C4-2B (cell line): ENCODE measurements at regions not wholly inside any gene's neighbourhood (a gene's known extent, or its start where the extent isn't known, plus 50 kb on each side); places are given as distances from the start of the nearest gene placed in this dataset.

Experiments used
- H3K27ac ChIP-seq: fragments of 450-650 bp; 2 replicates; pipeline ENCODE4 v1.5.1; 2017
- ZFX ChIP-seq: fragments of 450-650 bp; IDR thresholded peaks from 2 replicates; pipeline ENCODE4 v1.6.1; 2017
- TF ChIP-seq, protein P1 (sequence below): fragments of 450-650 bp; conservative IDR thresholded peaks from 2 replicates; pipeline ENCODE4 v1.5.1; 2017; ENCODE audit warnings: mild to moderate bottlenecking

DNA sequence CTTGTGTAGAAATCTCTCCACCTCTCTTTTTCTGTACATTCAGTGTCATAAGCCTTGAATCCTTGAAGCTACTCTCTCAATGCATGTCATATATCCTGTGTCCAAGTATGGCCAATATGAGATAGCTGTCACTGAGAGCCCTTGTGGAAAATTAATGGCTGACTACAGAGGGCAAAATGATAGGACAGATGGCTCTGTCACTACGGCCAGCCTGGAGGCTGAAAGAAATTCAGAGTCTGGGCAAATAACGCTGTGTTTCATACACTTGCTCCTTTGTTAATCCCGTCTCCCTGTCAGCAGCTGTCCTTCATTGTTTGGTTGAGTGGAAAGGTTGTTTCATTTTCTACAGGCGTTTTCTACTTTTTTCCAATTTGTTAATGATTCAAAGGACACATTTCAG, 70.4 kb upstream of the VGLL2 start:
- TF ChIP-seq, protein P1, sequence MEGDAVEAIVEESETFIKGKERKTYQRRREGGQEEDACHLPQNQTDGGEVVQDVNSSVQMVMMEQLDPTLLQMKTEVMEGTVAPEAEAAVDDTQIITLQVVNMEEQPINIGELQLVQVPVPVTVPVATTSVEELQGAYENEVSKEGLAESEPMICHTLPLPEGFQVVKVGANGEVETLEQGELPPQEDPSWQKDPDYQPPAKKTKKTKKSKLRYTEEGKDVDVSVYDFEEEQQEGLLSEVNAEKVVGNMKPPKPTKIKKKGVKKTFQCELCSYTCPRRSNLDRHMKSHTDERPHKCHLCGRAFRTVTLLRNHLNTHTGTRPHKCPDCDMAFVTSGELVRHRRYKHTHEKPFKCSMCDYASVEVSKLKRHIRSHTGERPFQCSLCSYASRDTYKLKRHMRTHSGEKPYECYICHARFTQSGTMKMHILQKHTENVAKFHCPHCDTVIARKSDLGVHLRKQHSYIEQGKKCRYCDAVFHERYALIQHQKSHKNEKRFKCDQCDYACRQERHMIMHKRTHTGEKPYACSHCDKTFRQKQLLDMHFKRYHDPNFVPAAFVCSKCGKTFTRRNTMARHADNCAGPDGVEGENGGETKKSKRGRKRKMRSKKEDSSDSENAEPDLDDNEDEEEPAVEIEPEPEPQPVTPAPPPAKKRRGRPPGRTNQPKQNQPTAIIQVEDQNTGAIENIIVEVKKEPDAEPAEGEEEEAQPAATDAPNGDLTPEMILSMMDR = no peak
- TF ChIP-seq ZFX = no peak
- H3K27ac ChIP-seq = no peak overlapping the region

DNA sequence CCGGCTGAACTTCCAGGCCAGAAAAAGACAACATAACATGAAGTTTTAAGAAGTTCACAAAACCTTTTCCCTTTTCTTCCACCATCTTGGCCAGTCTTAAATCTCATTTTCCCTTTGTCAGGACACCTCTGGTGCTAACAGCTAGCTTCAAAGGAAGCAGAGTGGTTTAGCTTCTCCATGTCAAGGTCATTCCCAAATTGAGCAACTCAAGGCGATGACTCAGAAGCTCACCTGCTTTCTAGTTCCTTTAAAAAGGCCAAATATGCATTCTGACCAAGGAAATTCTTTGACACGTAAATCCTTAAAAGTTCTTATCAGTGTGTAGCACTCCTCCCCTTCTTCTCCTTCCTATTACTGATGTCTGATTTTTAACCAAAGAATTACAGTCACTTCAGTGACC, 69.6 kb upstream of the VGLL2 start:
- no peak overlapping the region for H3K27ac ChIP-seq
- TF ChIP-seq, protein P1 = no peak
- TF ChIP-seq ZFX = no peak

DNA sequence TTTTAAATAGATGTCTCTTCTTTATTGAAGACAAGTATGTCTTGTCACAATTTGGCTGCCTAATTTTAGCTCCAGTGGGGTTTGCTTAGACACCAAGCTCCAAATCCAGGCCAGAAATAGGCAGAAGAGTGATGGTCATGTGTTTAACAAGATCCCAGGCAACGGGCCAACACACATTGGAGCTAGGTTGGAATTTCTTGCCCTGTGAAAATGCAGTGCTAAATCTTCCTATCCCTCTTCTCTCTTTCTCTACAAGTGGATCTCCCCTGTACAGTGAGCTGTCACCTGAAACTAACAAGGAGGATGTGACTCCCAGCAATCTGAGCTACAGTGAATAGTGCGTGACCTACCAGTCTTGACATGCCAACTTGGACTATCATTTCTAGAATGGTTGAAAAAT, 65.3 kb upstream of the VGLL2 start:
- no peak for TF ChIP-seq ZFX
- TF ChIP-seq, protein P1 = no peak
- H3K27ac ChIP-seq = no peak overlapping the region

DNA sequence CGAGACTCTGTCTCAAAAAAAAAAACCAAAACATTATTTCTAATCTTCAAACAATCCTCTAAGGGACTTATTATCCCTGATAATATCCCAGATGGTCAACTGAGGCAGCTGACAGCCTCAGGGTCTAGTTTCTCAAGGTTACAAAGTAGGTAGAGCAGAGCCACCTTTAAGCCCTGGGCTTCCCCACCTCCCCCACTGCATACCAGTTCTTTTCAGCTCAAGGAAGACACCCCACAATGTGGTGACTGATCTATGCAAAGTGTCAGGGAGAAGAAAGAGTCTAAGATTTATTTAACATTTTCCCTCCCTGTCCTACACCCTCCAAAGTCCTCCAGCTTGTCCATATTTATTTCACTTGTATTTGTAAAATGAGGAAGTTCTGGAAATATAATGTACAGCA, 60.5 kb upstream of the VGLL2 start:
- no peak overlapping the region for H3K27ac ChIP-seq
- TF ChIP-seq, protein P1 = no peak

DNA sequence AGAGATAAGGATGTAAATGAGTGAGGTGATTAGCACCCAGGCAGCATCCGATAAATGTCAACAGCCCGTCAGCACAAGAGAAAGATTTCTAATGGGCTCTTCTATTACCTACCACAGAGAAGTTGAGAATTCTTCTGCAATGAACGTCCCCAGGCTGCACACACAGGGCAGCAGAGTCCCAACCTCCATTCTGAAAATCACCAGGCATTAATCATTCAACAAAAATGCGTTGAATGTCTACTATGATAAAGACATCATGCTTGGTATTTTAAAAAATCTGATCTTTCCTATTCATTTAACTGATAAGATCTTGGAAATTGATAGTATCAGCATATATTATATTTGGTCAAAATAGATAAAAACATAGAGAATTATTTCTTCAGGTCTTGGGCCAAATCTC, 59.5 kb upstream of the VGLL2 start:
- H3K27ac ChIP-seq = no peak overlapping the region
- TF ChIP-seq ZFX = no peak
- TF ChIP-seq, protein P1 = no peak

DNA sequence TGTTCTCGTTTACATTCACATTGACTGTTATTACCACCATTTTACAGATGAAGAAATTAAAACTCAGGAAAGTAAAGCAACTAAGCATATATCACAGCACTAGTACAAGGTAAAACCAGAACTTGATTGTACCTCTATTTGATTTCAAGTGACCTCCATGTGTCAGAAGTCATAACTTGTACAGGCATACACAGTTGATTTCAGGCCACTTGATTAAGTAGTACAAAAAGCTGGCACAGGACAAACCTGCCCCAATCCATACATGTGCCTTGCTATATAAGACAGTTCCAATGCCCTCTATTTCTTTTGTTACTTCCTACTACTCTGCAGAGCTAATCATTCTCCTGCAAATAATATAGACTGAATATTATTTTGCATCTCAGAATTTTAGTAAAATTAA, 58.8 kb upstream of the VGLL2 start:
- TF ChIP-seq, protein P1 = no peak
- TF ChIP-seq ZFX = no peak
- H3K27ac ChIP-seq = no peak overlapping the region

DNA sequence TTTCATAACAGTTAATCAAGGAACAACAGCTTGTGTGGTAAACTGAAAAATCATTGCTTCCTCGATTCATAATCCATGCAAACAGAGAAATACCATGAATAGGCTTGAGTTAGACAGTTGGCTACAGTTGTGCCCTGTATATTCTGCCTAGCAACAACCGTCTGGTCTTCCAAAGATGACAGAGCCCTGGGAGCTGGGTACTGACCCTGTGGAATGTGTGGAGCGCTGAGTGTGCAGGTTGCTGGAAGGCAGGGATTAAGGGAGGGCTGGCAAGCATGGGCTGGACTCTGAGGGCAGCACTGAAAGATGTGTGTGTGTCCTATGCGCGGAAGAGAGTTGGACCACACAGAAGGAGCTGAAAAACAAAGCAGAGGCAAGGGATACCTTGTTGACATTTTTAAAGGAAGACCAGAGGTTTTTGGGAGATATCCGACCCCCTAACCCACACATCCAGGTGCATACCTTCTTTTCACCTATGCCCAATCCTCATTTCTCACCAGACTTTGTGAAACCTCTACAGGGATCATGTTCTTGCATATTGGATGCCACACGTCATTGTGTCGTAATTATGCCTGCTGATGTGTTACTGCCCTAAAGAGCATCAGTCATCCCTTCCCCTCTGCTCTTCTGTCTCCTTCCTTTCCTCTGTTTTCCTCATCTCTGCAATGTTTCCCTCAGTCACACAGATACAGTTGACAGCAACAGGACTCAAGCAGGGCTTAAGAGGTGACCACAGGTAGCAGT, 58.2 kb upstream of the VGLL2 start:
- TF ChIP-seq, protein P1 = no peak
- TF ChIP-seq ZFX = no peak
- H3K27ac ChIP-seq = no peak overlapping the region
